CD4-positive, alpha-beta T cell (primary cell): ENCODE measurements at regions not wholly inside any gene's neighbourhood (a gene's known extent, or its start where the extent isn't known, plus 50 kb on each side); places are given as distances from the start of the nearest gene placed in this dataset.

Experiments
- ATAC-seq: fragments of 200-7000 bp; cut with Tn5 transposase; one replicate; pipeline ENCODE4 v1.10.0; 2022; ENCODE audit warnings: mild to moderate bottlenecking; ENCODE audit not compliant: poor library complexity
- CTCF ChIA-PET: fragments of 350-600 bp; sonication (Branson Sonifier 250); formaldehyde crosslinking; loops from one replicate; lab custom pipeline; 2021; ENCODE audit warnings: antibody characterized with exemption, inconsistent platforms; lab: Charles Lee
- POLR2A ChIA-PET: fragments of 350-600 bp; sonication (Branson Sonifier 250); formaldehyde crosslinking; loops from one replicate; lab custom pipeline; 2021; ENCODE audit warnings: antibody characterized with exemption, inconsistent platforms; lab: Charles Lee
- DNase-seq, 14 experiments: peaks; one replicate each; pipeline ENCODE4 v3.0.0-alpha.2; 2013 to 2020; ENCODE audit warnings: mixed read lengths in 2 of 14
- H3K27ac ChIP-seq, 2 donors: one replicate each; pipeline versions ENCODE4 v1.5.1 to v1.7.0; 2013; ENCODE audit warnings: low read length in 2 of 2, low read depth in 1 of 2, mild to moderate bottlenecking in 1 of 2
- H3K27me3 ChIP-seq, 2 experiments: 1 replicate in 1 of 2; 2 replicates in 1 of 2; pipeline versions ENCODE4 v1.6.1 to v1.7.0; 2013; ENCODE audit warnings: low read length in 2 of 2, control low read depth in 1 of 2, mild to moderate bottlenecking in 1 of 2, moderate library complexity in 1 of 2; ENCODE audit not compliant: insufficient read depth in 2 of 2, control insufficient read depth in 1 of 2
- H3K36me3 ChIP-seq: one replicate; pipeline ENCODE4 v1.6.1; 2013; ENCODE audit warnings: low read length, control low read depth; ENCODE audit not compliant: insufficient read depth
- H3K4me1 ChIP-seq: one replicate; pipeline ENCODE4 v1.6.1; 2013; ENCODE audit warnings: low read length, control low read depth; ENCODE audit not compliant: insufficient read depth
- H3K4me3 ChIP-seq: one replicate; pipeline ENCODE4 v1.5.1; 2013; ENCODE audit warnings: mild to moderate bottlenecking, low read length, moderate library complexity
- H3K9me3 ChIP-seq, 2 experiments: 1 replicate in 1 of 2; 2 replicates in 1 of 2; pipeline versions ENCODE4 v1.6.1 to v1.7.0; 2013; ENCODE audit warnings: low read length in 2 of 2, mild to moderate bottlenecking in 2 of 2, control low read depth in 1 of 2, moderate library complexity in 1 of 2; ENCODE audit not compliant: control insufficient read depth in 1 of 2, insufficient read depth in 1 of 2
- H3K27ac Mint-ChIP-seq: one replicate; pipeline ENCODE4 v1.8.0; 2020; ENCODE audit warnings: mixed read lengths
- H3K27me3 Mint-ChIP-seq: one replicate; pipeline ENCODE4 v1.8.0; 2021; ENCODE audit warnings: mixed read lengths
- H3K36me3 Mint-ChIP-seq: one replicate; pipeline ENCODE4 v1.8.0; 2021; ENCODE audit warnings: low read depth, mixed read lengths
- H3K4me1 Mint-ChIP-seq: one replicate; pipeline ENCODE4 v1.8.0; 2021; ENCODE audit warnings: low read depth, mixed read lengths
- H3K4me3 Mint-ChIP-seq: one replicate; pipeline ENCODE4 v1.8.0; 2020; ENCODE audit warnings: mild to moderate bottlenecking, mixed read lengths
- H3K9me3 Mint-ChIP-seq: one replicate; pipeline ENCODE4 v1.8.0; 2020; ENCODE audit warnings: mixed read lengths
- CTCF ChIP-seq: fragments of 200-600 bp; IDR thresholded peaks from one replicate; pipeline ENCODE4 v1.8.0; 2022; ENCODE audit warnings: antibody characterized with exemption, mild to moderate bottlenecking
- intact Hi-C, 2 experiments: fragments of 100-400 bp; cut with DNase I in 1 of 2; cut with micrococcal nuclease in 1 of 2; formaldehyde crosslinking; loops; one replicate each; pipeline versions ENCODE4 v1.15.1 to v1.9.0; 2023 to 2025; cut with DNase I, micrococcal nuclease

GRCh38 chr2:193349642-193350041, 1154.9 kb upstream of the TMEFF2 start:
- no peak for TF ChIP-seq CTCF
- Mint-ChIP-seq H3K4me3 (no peak overlapping the region), H3K27me3 (no peaks in the 10 kb centered on the region), H3K27ac (no peak overlapping the region), H3K36me3 (no peaks in the 10 kb centered on the region), H3K4me1 (peaks cover 11% of the 10 kb centered on the region), H3K9me3 (no peaks in the 10 kb centered on the region)
- Histone ChIP-seq H3K4me3 (no peak overlapping the region), H3K27ac (no peak overlapping the region), H3K36me3 (no peaks in the 10 kb centered on the region), H3K4me1 (no peaks in the 10 kb centered on the region), H3K27me3 (no peaks in the 10 kb centered on the region), H3K9me3 (no peaks in the 10 kb centered on the region)
- CTCF ChIA-PET, result no interaction called here
- POLR2A ChIA-PET, result no interaction called here
- intact Hi-C loops, result no loop called here
- no peak for DNase-seq
- ATAC-seq, result no peak

- H3K9me3 ChIP-seq, result no peaks in the 10 kb centered on the region
- ChIA-PET CTCF (no interaction called here), POLR2A (interaction anchor here (0.6 kb wide), 1 partner anchor 611 kb away, joined by 3 read pairs; no protein-coding TSS in a partner anchor)
- Mint-ChIP-seq H3K27ac (peak overlapping the region; percentile 47), H3K27me3 (no peaks in the 10 kb centered on the region), H3K4me1 (peaks cover 11% of the 10 kb centered on the region), H3K4me3 (peak overlapping the region; percentile 82), H3K36me3 (no peaks in the 10 kb centered on the region), H3K9me3 (no peaks in the 10 kb centered on the region)
- no peaks in the 10 kb centered on the region for H3K4me1 ChIP-seq
- H3K27me3 ChIP-seq, result no peaks in the 10 kb centered on the region
- no peak for ATAC-seq
- no peaks in the 10 kb centered on the region for H3K36me3 ChIP-seq
- H3K27ac ChIP-seq, result no peak overlapping the region
- DNase-seq, result no peak
- H3K4me3 ChIP-seq, result peak overlapping the region; percentile 59
- TF ChIP-seq CTCF, result no peak
- intact Hi-C loops, result no loop called here
Measured at GRCh38 chr2:193348055-193348454, 1153.3 kb upstream of the TMEFF2 start.

- Mint-ChIP-seq H3K36me3 (no peaks in the 10 kb centered on the region), H3K4me3 (no peak overlapping the region), H3K27me3 (no peaks in the 10 kb centered on the region), H3K27ac (no peak overlapping the region), H3K4me1 (no peaks in the 10 kb centered on the region), H3K9me3 (no peaks in the 10 kb centered on the region)
- Histone ChIP-seq H3K4me1 (no peaks in the 10 kb centered on the region), H3K4me3 (no peak overlapping the region), H3K27ac (no peak overlapping the region), H3K36me3 (no peaks in the 10 kb centered on the region), H3K9me3 (no peaks in the 10 kb centered on the region), H3K27me3 (no peaks in the 10 kb centered on the region)
- DNase-seq (no peak), ATAC-seq (no peak)
- ChIA-PET POLR2A (no interaction called here), CTCF (no interaction called here)
- intact Hi-C loops, result no loop called here
- TF ChIP-seq CTCF, result no peak
Measured at GRCh38 chr2:193336781-193337180, 1142.0 kb upstream of the TMEFF2 start.
